B cell (primary cell): ENCODE measurements at regions not wholly inside any gene's neighbourhood (a gene's known extent, or its start where the extent isn't known, plus 50 kb on each side); places are given as distances from the start of the nearest gene placed in this dataset.

ENCODE experiments used
- CTCF ChIP-seq: fragments of 200-600 bp; IDR thresholded peaks from one replicate; pipeline ENCODE4 v1.8.0; 2022; ENCODE audit warnings: antibody characterized with exemption, mild to moderate bottlenecking
- EZH2 ChIP-seq: IDR thresholded peaks from 2 replicates; pipeline ENCODE4 v1.6.1; 2012; ENCODE audit warnings: borderline replicate concordance, low read depth, mild to moderate bottlenecking, moderate library complexity, low read length; ENCODE audit not compliant: insufficient read depth, poor library complexity, severe bottlenecking

GRCh38 chr1:54486907-54487306 is 61.1 kb upstream of the ACOT11 start:
- TF ChIP-seq CTCF (no peak), EZH2 (no peak)
